ENCODE measurements at regions not wholly inside any gene's neighbourhood (a gene's known extent, or its start where the extent isn't known, plus 50 kb on each side); places are given as distances from the start of the nearest gene placed in this dataset.

DNA sequence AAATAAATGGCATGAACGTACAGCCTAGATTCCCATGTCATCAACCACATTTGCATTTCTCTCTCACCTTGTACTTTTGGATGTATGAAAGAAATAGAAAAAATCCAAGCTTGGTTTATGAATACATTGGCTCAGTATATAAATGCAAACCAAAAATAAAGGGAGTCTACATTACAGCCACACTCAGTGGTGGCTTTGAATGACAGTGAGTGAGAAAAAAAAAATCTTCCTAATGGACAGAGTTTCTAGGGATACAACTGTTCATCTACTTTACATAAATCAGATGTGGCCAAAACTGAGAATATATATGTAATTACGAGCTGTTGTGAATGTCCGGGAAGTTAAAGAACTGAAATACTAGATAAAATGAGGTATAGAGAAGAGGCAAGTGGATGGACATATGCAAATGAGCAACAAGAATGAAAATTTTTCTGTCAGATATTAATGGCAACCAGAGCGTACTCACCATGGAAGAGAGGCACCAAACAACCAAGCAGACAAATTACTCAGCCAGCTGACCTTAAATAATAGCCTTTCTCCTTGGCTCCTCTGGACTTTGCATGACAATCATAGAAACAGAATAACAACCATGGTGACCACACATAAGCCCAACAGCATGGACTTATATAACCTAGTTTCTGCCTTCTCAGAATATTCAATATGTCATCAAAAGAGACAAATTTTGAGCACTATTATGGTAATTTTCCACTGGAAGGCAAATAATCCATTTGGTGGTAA, 1305.8 kb downstream of the OTOL1 start:
- TF ChIP-seq, protein P1, sequence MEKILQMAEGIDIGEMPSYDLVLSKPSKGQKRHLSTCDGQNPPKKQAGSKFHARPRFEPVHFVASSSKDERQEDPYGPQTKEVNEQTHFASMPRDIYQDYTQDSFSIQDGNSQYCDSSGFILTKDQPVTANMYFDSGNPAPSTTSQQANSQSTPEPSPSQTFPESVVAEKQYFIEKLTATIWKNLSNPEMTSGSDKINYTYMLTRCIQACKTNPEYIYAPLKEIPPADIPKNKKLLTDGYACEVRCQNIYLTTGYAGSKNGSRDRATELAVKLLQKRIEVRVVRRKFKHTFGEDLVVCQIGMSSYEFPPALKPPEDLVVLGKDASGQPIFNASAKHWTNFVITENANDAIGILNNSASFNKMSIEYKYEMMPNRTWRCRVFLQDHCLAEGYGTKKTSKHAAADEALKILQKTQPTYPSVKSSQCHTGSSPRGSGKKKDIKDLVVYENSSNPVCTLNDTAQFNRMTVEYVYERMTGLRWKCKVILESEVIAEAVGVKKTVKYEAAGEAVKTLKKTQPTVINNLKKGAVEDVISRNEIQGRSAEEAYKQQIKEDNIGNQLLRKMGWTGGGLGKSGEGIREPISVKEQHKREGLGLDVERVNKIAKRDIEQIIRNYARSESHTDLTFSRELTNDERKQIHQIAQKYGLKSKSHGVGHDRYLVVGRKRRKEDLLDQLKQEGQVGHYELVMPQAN (conservative IDR thresholded peaks at IDR 0.05), result no peak
- no peak for TF ChIP-seq REST (IDR thresholded peaks at IDR 0.05; ENCODE audit: low read depth, low read length)
- TF ChIP-seq POLR2A (IDR thresholded peaks at IDR 0.05; ENCODE audit: low read depth, low read length), result no peak
- TF ChIP-seq POLR2AphosphoS5 (IDR thresholded peaks at IDR 0.05; ENCODE audit: low read length), result no peak
- TF ChIP-seq BCL11A (IDR thresholded peaks at IDR 0.05; ENCODE audit: low read depth, low read length), result no peak
- no peak for TF ChIP-seq ETV6 (conservative IDR thresholded peaks at IDR 0.05 in 1 of 2, IDR thresholded peaks at IDR 0.05 in 1 of 2; ENCODE audit: borderline replicate concordance in 1 of 2, low read depth in 1 of 2)
- TF ChIP-seq TCF12 (IDR thresholded peaks at IDR 0.05; ENCODE audit: low read depth, low read length), result no peak
- TF ChIP-seq CTCF (IDR thresholded peaks at IDR 0.05 in 2 of 3, conservative IDR thresholded peaks at IDR 0.05 in 1 of 3; ENCODE audit: control insufficient read depth in 2 of 3, extremely low read depth in 1 of 3, insufficient read depth in 1 of 3, low read depth in 3 of 3, low read length in 3 of 3), result no peak
